ENCODE measurements at regions not wholly inside any gene's neighbourhood (a gene's known extent, or its start where the extent isn't known, plus 50 kb on each side); places are given as distances from the start of the nearest gene placed in this dataset.

- DNase-seq (ENCODE audit: unreplicated experiment) = no peak
- H3K4me1 Mint-ChIP-seq (ENCODE audit: insufficient read depth, unreplicated experiment) = no peaks in the 10 kb centered on the region
- no TSS peak for BruUV-seq (replicated peaks)
- no peak overlapping the region for H3K27ac Mint-ChIP-seq (ENCODE audit: low read depth, unreplicated experiment)
- intact Hi-C loops (cut with micrococcal nuclease) = no loop called here
- peaks cover 10% of the 10 kb centered on the region for H3K9me3 Mint-ChIP-seq (ENCODE audit: unreplicated experiment)
- POLR2A ChIA-PET = no interaction called here
- no peak for TF ChIP-seq CTCF (IDR thresholded peaks at IDR 0.05; ENCODE audit: unreplicated experiment)
- H3K4me3 Mint-ChIP-seq (ENCODE audit: unreplicated experiment) = no peak overlapping the region
- H3K36me3 Mint-ChIP-seq (ENCODE audit: insufficient read depth, unreplicated experiment) = peaks cover under 1% of the 10 kb centered on the region
- no peaks in the 10 kb centered on the region for H3K27me3 Mint-ChIP-seq (ENCODE audit: insufficient read depth, unreplicated experiment)
- CTCF ChIA-PET = no interaction called here
Observed at GRCh38 chr12:130090542-130090941, 71.7 kb upstream of the FZD10 start.

GRCh38 chr12:130093380-130093779, 68.9 kb upstream of the FZD10 start:
- POLR2A ChIA-PET = no interaction called here
- intact Hi-C loops (cut with micrococcal nuclease) = no loop called here
- Mint-ChIP-seq H3K36me3 (ENCODE audit: insufficient read depth, unreplicated experiment) (no peaks in the 10 kb centered on the region), H3K4me1 (ENCODE audit: insufficient read depth, unreplicated experiment) (peaks cover 9% of the 10 kb centered on the region), H3K27me3 (ENCODE audit: insufficient read depth, unreplicated experiment) (no peaks in the 10 kb centered on the region), H3K4me3 (ENCODE audit: unreplicated experiment) (no peak overlapping the region), H3K27ac (ENCODE audit: low read depth, unreplicated experiment) (no peak overlapping the region), H3K9me3 (ENCODE audit: unreplicated experiment) (peaks cover 10% of the 10 kb centered on the region)
- DNase-seq (ENCODE audit: unreplicated experiment) = no peak
- no peak for TF ChIP-seq CTCF (IDR thresholded peaks at IDR 0.05; ENCODE audit: unreplicated experiment)
- BruUV-seq (replicated peaks) = no TSS peak
- CTCF ChIA-PET = no interaction called here

- peaks cover 9% of the 10 kb centered on the region for H3K4me1 Mint-ChIP-seq (ENCODE audit: insufficient read depth, unreplicated experiment)
- H3K27me3 Mint-ChIP-seq (ENCODE audit: insufficient read depth, unreplicated experiment) = no peaks in the 10 kb centered on the region
- intact Hi-C loops (cut with micrococcal nuclease) = no loop called here
- no peak for TF ChIP-seq CTCF (IDR thresholded peaks at IDR 0.05; ENCODE audit: unreplicated experiment)
- H3K9me3 Mint-ChIP-seq (ENCODE audit: unreplicated experiment) = no peaks in the 10 kb centered on the region
- no TSS peak for BruUV-seq (replicated peaks)
- no peak for DNase-seq (ENCODE audit: unreplicated experiment)
- H3K27ac Mint-ChIP-seq (ENCODE audit: low read depth, unreplicated experiment) = peak overlapping the region; percentile 83
- peak overlapping the region; percentile 14 for H3K4me3 Mint-ChIP-seq (ENCODE audit: unreplicated experiment)
- no peaks in the 10 kb centered on the region for H3K36me3 Mint-ChIP-seq (ENCODE audit: insufficient read depth, unreplicated experiment)
- POLR2A ChIA-PET = interaction anchor here (0.8 to 2.0 kb wide), 8 partner anchors 10 to 45 kb away, joined by 3 to 14 read pairs (median 4); no protein-coding TSS in a partner anchor
- CTCF ChIA-PET = interaction anchor here (0.6 to 1.6 kb wide), 4 partner anchors 49 to 65 kb away, joined by 3 to 4 read pairs (median 3); no protein-coding TSS in a partner anchor
Observed at GRCh38 chr12:130097342-130097741, 64.9 kb upstream of the FZD10 start.

- Mint-ChIP-seq H3K27me3 (ENCODE audit: insufficient read depth, unreplicated experiment) (no peaks in the 10 kb centered on the region), H3K36me3 (ENCODE audit: insufficient read depth, unreplicated experiment) (no peaks in the 10 kb centered on the region), H3K4me3 (ENCODE audit: unreplicated experiment) (peak overlapping the region; percentile 14), H3K9me3 (ENCODE audit: unreplicated experiment) (no peaks in the 10 kb centered on the region), H3K27ac (ENCODE audit: low read depth, unreplicated experiment) (peak overlapping the region; percentile 83), H3K4me1 (ENCODE audit: insufficient read depth, unreplicated experiment) (peaks cover 9% of the 10 kb centered on the region)
- intact Hi-C loops (cut with micrococcal nuclease) = no loop called here
- ChIA-PET POLR2A (interaction anchor here (0.7 to 2.0 kb wide), 9 partner anchors 10 to 45 kb away, joined by 3 to 14 read pairs (median 4); no protein-coding TSS in a partner anchor), CTCF (interaction anchor here (0.6 to 1.6 kb wide), 4 partner anchors 50 to 65 kb away, joined by 3 to 4 read pairs (median 3); no protein-coding TSS in a partner anchor)
- TF ChIP-seq CTCF (IDR thresholded peaks at IDR 0.05; ENCODE audit: unreplicated experiment) = no peak
- no TSS peak for BruUV-seq (replicated peaks)
- peak; percentile 80 for DNase-seq (ENCODE audit: unreplicated experiment)
Observed at GRCh38 chr12:130097798-130098255, 64.4 kb upstream of the FZD10 start.
